HG03066 (cell line): ENCODE measurements at regions not wholly inside any gene's neighbourhood (a gene's known extent, or its start where the extent isn't known, plus 50 kb on each side); places are given as distances from the start of the nearest gene placed in this dataset.

Source experiments
- ATAC-seq: cut with Tn5 transposase; IDR thresholded peaks from one replicate; pipeline ENCODE4 v1.9.1; 2021; ENCODE audit warnings: low read depth; ENCODE audit not compliant: unreplicated experiment

GRCh38 chr2:41127351-41127750 lies 675.5 kb upstream of the SLC8A1 start:
- ATAC-seq = no peak

- no peak for ATAC-seq
Measured at GRCh38 chr2:41129988-41130387, 678.1 kb upstream of the SLC8A1 start.

- no peak for ATAC-seq
Measured at GRCh38 chr2:41137031-41137430, 685.1 kb upstream of the SLC8A1 start.

- ATAC-seq = no peak
Measured at GRCh38 chr2:41141146-41141791, 689.4 kb upstream of the SLC8A1 start.

- ATAC-seq = no peak
Measured at GRCh38 chr2:41142478-41142877, 690.6 kb upstream of the SLC8A1 start.

GRCh38 chr2:41145066-41145465 lies 693.2 kb upstream of the SLC8A1 start:
- no peak for ATAC-seq

GRCh38 chr2:41149054-41149453 lies 697.2 kb upstream of the SLC8A1 start:
- ATAC-seq = no peak

GRCh38 chr2:41151746-41152145 lies 699.9 kb upstream of the SLC8A1 start:
- no peak for ATAC-seq

- ATAC-seq = no peak
Measured at GRCh38 chr2:41152318-41152717, 700.4 kb upstream of the SLC8A1 start.

GRCh38 chr2:41160439-41160838 lies 708.5 kb upstream of the SLC8A1 start:
- ATAC-seq = no peak

- ATAC-seq = no peak
Measured at GRCh38 chr2:41167014-41167413, 715.1 kb upstream of the SLC8A1 start.

GRCh38 chr2:41169744-41170143 lies 717.9 kb upstream of the SLC8A1 start:
- no peak for ATAC-seq

- ATAC-seq = no peak
Measured at GRCh38 chr2:41170589-41170988, 718.7 kb upstream of the SLC8A1 start.

- no peak for ATAC-seq
Measured at GRCh38 chr2:41180387-41180786, 728.5 kb upstream of the SLC8A1 start.

- no peak for ATAC-seq
Measured at GRCh38 chr2:41182961-41183360, 731.1 kb upstream of the SLC8A1 start.

- ATAC-seq = no peak
Measured at GRCh38 chr2:41187376-41188122, 735.7 kb upstream of the SLC8A1 start.

- no peak for ATAC-seq
Measured at GRCh38 chr2:41194230-41194629, 742.3 kb upstream of the SLC8A1 start.

- no peak for ATAC-seq
Measured at GRCh38 chr2:41197781-41198180, 745.9 kb upstream of the SLC8A1 start.

- ATAC-seq = no peak
Measured at GRCh38 chr2:41199334-41199733, 747.4 kb upstream of the SLC8A1 start.

- no peak for ATAC-seq
Measured at GRCh38 chr2:41204315-41204714, 752.4 kb upstream of the SLC8A1 start.

- ATAC-seq = no peak
Measured at GRCh38 chr2:41206004-41206403, 754.1 kb upstream of the SLC8A1 start.

GRCh38 chr2:41207578-41207977 lies 755.7 kb upstream of the SLC8A1 start:
- no peak for ATAC-seq
